IMR-90 (cell line): ENCODE measurements at regions not wholly inside any gene's neighbourhood (a gene's known extent, or its start where the extent isn't known, plus 50 kb on each side); places are given as distances from the start of the nearest gene placed in this dataset.

ENCODE experiments used
- ATAC-seq: fragments of 200-7000 bp; cut with Tn5 transposase; 2 replicates; pipeline ENCODE4 v1.9.1; 2020; ENCODE audit warnings: low read depth, mild to moderate bottlenecking, moderate library complexity
- BruUV-seq: library from RNA; stranded (reverse); fragments of 400-500 nt; replicated peaks from 2 replicates; lab custom pipeline; 2021; lab: Mats Ljungman, UMichigan
- CTCF ChIA-PET: fragments of 300-600 bp; formaldehyde crosslinking; extraction: SDS; loops from one replicate; lab custom pipeline; 2021; ENCODE audit warnings: antibody characterized with exemption; lab: Yijun Ruan, JAX
- POLR2A ChIA-PET: fragments of 300-600 bp; sonication (Branson Sonifier 250); formaldehyde crosslinking; loops from one replicate; lab custom pipeline; 2022; ENCODE audit warnings: antibody characterized with exemption; ENCODE audit not compliant: unreplicated experiment; lab: Charles Lee
- DNase-seq: peaks from one replicate; pipeline ENCODE4 v3.0.0; 2013
- H2AFZ ChIP-seq: replicated peaks from 2 replicates; pipeline ENCODE3; 2013; ENCODE audit warnings: low read length, mild to moderate bottlenecking; ENCODE audit not compliant: poor library complexity
- H2AK5ac ChIP-seq: 2 replicates; pipeline ENCODE4 v1.6.1; 2013; ENCODE audit warnings: low read depth, low read length, inconsistent platforms
- H2AK9ac ChIP-seq: replicated peaks from 2 replicates; pipeline ENCODE3; 2013; ENCODE audit warnings: mild to moderate bottlenecking, low read depth, low read length, moderate library complexity; ENCODE audit not compliant: poor library complexity
- H2BK120ac ChIP-seq: 2 replicates; pipeline ENCODE4 v1.6.1; 2013; ENCODE audit warnings: low read depth, low read length, inconsistent platforms
- H2BK15ac ChIP-seq: 3 replicates; pipeline ENCODE4 v1.6.1; 2013; ENCODE audit warnings: low read depth, low read length, inconsistent platforms
- H2BK20ac ChIP-seq: 2 replicates; pipeline ENCODE4 v1.6.1; 2013; ENCODE audit warnings: low read depth, mild to moderate bottlenecking, inconsistent platforms, low read length, moderate library complexity
- H2BK5ac ChIP-seq: 2 replicates; pipeline ENCODE4 v1.6.1; 2013; ENCODE audit warnings: mild to moderate bottlenecking, low read depth, low read length, inconsistent platforms; ENCODE audit not compliant: poor library complexity, severe bottlenecking
- H3K14ac ChIP-seq: replicated peaks from 2 replicates; pipeline ENCODE4 v1.6.1; 2013; ENCODE audit warnings: low read depth, low read length, inconsistent platforms
- H3K18ac ChIP-seq: 2 replicates; pipeline ENCODE4 v1.6.1; 2013; ENCODE audit warnings: low read depth, low read length, control low read depth
- H3K23ac ChIP-seq: 2 replicates; pipeline ENCODE4 v1.6.1; 2013; ENCODE audit warnings: low read depth, low read length, inconsistent platforms
- H3K27ac ChIP-seq: 2 replicates; pipeline ENCODE4 v1.5.1; 2013; ENCODE audit warnings: mild to moderate bottlenecking, control low read depth, low read length; ENCODE audit not compliant: insufficient read depth
- H3K27me3 ChIP-seq: 2 replicates; pipeline ENCODE4 v1.6.1; 2013; ENCODE audit warnings: low read length; ENCODE audit not compliant: control insufficient read depth, insufficient read depth
- H3K36me3 ChIP-seq: 2 replicates; pipeline ENCODE4 v1.6.1; 2013; ENCODE audit warnings: low read length, mixed read lengths; ENCODE audit not compliant: control insufficient read depth, insufficient read depth
- H3K4ac ChIP-seq: 2 replicates; pipeline ENCODE4 v1.6.1; 2013; ENCODE audit warnings: low read depth, low read length, inconsistent platforms
- H3K4me1 ChIP-seq: 2 replicates; pipeline ENCODE4 v1.6.1; 2013; ENCODE audit warnings: low read length, mixed read lengths; ENCODE audit not compliant: control insufficient read depth, insufficient read depth
- H3K4me2 ChIP-seq: 2 replicates; pipeline ENCODE4 v1.6.1; 2013; ENCODE audit warnings: low read depth, mild to moderate bottlenecking, control low read depth, low read length, moderate library complexity
- H3K4me3 ChIP-seq: 2 replicates; pipeline ENCODE4 v1.5.1; 2013; ENCODE audit warnings: low read depth, mild to moderate bottlenecking, control low read depth, low read length, moderate library complexity; ENCODE audit not compliant: insufficient read depth
- H3K56ac ChIP-seq: 2 replicates; pipeline ENCODE4 v1.6.1; 2013; ENCODE audit warnings: low read length, inconsistent platforms; ENCODE audit not compliant: insufficient read depth; ENCODE audit errors: extremely low read depth
- H3K79me1 ChIP-seq, 2 experiments: 2 replicates each; pipeline ENCODE4 v1.6.1; 2013; ENCODE audit warnings: low read length in 2 of 2, inconsistent platforms in 1 of 2, low read depth in 1 of 2
- H3K9ac ChIP-seq: 2 replicates; pipeline ENCODE4 v1.6.1; 2013; ENCODE audit warnings: low read depth, low read length, control low read depth
- H3K9me1 ChIP-seq: 2 replicates; pipeline ENCODE4 v1.6.1; 2013; ENCODE audit warnings: low read length, inconsistent platforms; ENCODE audit not compliant: insufficient read depth
- H3K9me3 ChIP-seq: 2 replicates; pipeline ENCODE4 v1.6.1; 2013; ENCODE audit warnings: low read length; ENCODE audit not compliant: control insufficient read depth, insufficient read depth
- H4K20me1 ChIP-seq: 2 replicates; pipeline ENCODE4 v1.6.1; 2013; ENCODE audit warnings: low read length, inconsistent platforms; ENCODE audit not compliant: insufficient read depth
- H4K5ac ChIP-seq: 2 replicates; pipeline ENCODE4 v1.6.1; 2013; ENCODE audit warnings: mild to moderate bottlenecking, low read depth, low read length, control low read depth
- H4K8ac ChIP-seq, 2 experiments: 2 replicates each; pipeline ENCODE4 v1.6.1; 2013; ENCODE audit warnings: low read depth in 2 of 2, low read length in 2 of 2, control low read depth in 1 of 2, inconsistent platforms in 1 of 2
- H4K91ac ChIP-seq: 2 replicates; pipeline ENCODE4 v1.6.1; 2013; ENCODE audit warnings: low read depth, low read length, inconsistent platforms; ENCODE audit not compliant: insufficient read depth
- BHLHE40 ChIP-seq: fragments of 150-350 bp; IDR thresholded peaks from 2 replicates; pipeline ENCODE4 v1.6.1; 2016; ENCODE audit warnings: mild to moderate bottlenecking, low read depth, low read length
- CEBPB ChIP-seq: IDR thresholded peaks from 2 replicates; pipeline ENCODE4 v1.6.1; 2012; ENCODE audit warnings: low read depth, low read length, improper control_type of control experiment
- CHD1 ChIP-seq: IDR thresholded peaks from 2 replicates; pipeline ENCODE4 v1.6.1; 2012; ENCODE audit warnings: low read depth, low read length, improper control_type of control experiment
- CTCF ChIP-seq: conservative IDR thresholded peaks from 2 replicates; pipeline ENCODE4 v1.5.1; 2012; ENCODE audit warnings: mild to moderate bottlenecking, low read depth, low read length, improper control_type of control experiment
- ELK1 ChIP-seq: fragments of 150-350 bp; IDR thresholded peaks from 2 replicates; pipeline ENCODE4 v1.6.1; 2016; ENCODE audit warnings: low read depth, mild to moderate bottlenecking, low read length, moderate library complexity, borderline replicate concordance
- FOS ChIP-seq: fragments of 150-350 bp; IDR thresholded peaks from 2 replicates; pipeline ENCODE4 v1.6.1; 2016; ENCODE audit warnings: low read depth, low read length
- MAFK ChIP-seq: IDR thresholded peaks from 2 replicates; pipeline ENCODE4 v1.6.1; 2012; ENCODE audit warnings: low read depth, low read length, improper control_type of control experiment
- MAZ ChIP-seq: IDR thresholded peaks from 2 replicates; pipeline ENCODE4 v1.6.1; 2012; ENCODE audit warnings: low read depth, mild to moderate bottlenecking, low read length, improper control_type of control experiment, moderate library complexity, borderline replicate concordance
- MXI1 ChIP-seq: IDR thresholded peaks from 2 replicates; pipeline ENCODE4 v1.6.1; 2012; ENCODE audit warnings: low read depth, mild to moderate bottlenecking, low read length, moderate library complexity, borderline replicate concordance
- NFE2L2 ChIP-seq: fragments of 150-350 bp; IDR thresholded peaks from 2 replicates; pipeline ENCODE4 v1.6.1; 2016; ENCODE audit warnings: low read depth, mild to moderate bottlenecking, low read length
- POLR2A ChIP-seq: IDR thresholded peaks from 2 replicates; pipeline ENCODE4 v1.6.1; 2012; ENCODE audit warnings: mild to moderate bottlenecking, low read depth, low read length
- RAD21 ChIP-seq: IDR thresholded peaks from 2 replicates; pipeline ENCODE4 v1.6.1; 2012; ENCODE audit warnings: low read length, improper control_type of control experiment
- RCOR1 ChIP-seq: IDR thresholded peaks from 2 replicates; pipeline ENCODE4 v1.6.1; 2012; ENCODE audit warnings: mild to moderate bottlenecking, low read length, improper control_type of control experiment; ENCODE audit not compliant: insufficient replicate concordance
- RFX5 ChIP-seq: IDR thresholded peaks from 2 replicates; pipeline ENCODE4 v1.8.0; 2012; ENCODE audit warnings: low read depth, mild to moderate bottlenecking, low read length, moderate library complexity
- SMC3 ChIP-seq: fragments of 150-350 bp; IDR thresholded peaks from 2 replicates; pipeline ENCODE4 v1.6.1; 2016; ENCODE audit warnings: low read depth, mild to moderate bottlenecking, antibody characterized with exemption, low read length, moderate library complexity
- USF2 ChIP-seq: fragments of 150-350 bp; IDR thresholded peaks from 2 replicates; pipeline ENCODE4 v1.6.1; 2017; ENCODE audit warnings: mild to moderate bottlenecking, antibody characterized with exemption, low read length, low read depth
- dilution Hi-C: fragments of 300-500 bp; cut with HindIII; formaldehyde crosslinking; loops from one replicate; pipeline ENCODE4 v1.14.3; 2018; ENCODE audit warnings: low sequenced_read_pairs; ENCODE audit not compliant: unreplicated experiment
- in situ Hi-C: fragments of 300-500 bp; cut with MboI; formaldehyde crosslinking; loops from 3 replicates; pipeline ENCODE4 v1.14.3; 2019; ENCODE audit warnings: low sequenced_read_pairs, inconsistent platforms, mixed read lengths
- intact Hi-C: fragments of 100-400 bp; cut with micrococcal nuclease; formaldehyde crosslinking; loops from 2 replicates; pipeline ENCODE4 v1.10.0; 2022

- Histone ChIP-seq H3K18ac (no peak overlapping the region), H2BK15ac (no peak overlapping the region), H3K9me3 (no peaks in the 10 kb centered on the region), H3K14ac (no peak overlapping the region), H3K27ac (no peak overlapping the region), H3K23ac (no peak overlapping the region), H4K5ac (no peak overlapping the region), H4K20me1 (no peaks in the 10 kb centered on the region), H2AK5ac (no peak overlapping the region), H3K4me1 (no peaks in the 10 kb centered on the region), H2AK9ac (no peak overlapping the region), H3K56ac (no peak overlapping the region), H3K9me1 (no peaks in the 10 kb centered on the region), H3K4ac (no peak overlapping the region), H3K27me3 (no peaks in the 10 kb centered on the region), H2AFZ (no peak overlapping the region), H3K36me3 (no peaks in the 10 kb centered on the region), H3K9ac (no peak overlapping the region), H3K79me1 (no peaks in the 10 kb centered on the region), H3K4me3 (no peak overlapping the region), H4K91ac (no peak overlapping the region), H4K8ac (no peak overlapping the region), H3K4me2 (no peak overlapping the region), H2BK120ac (no peak overlapping the region), H2BK20ac (no peak overlapping the region), H2BK5ac (no peak overlapping the region)
- ChIA-PET CTCF (no interaction called here), POLR2A (no interaction called here)
- intact Hi-C loops = no loop called here
- no peak for TF ChIP-seq RFX5
- TF ChIP-seq ELK1 = no peak
- no peak for TF ChIP-seq CEBPB
- TF ChIP-seq CHD1 = no peak
- TF ChIP-seq MAFK = no peak
- no peak for TF ChIP-seq SMC3
- TF ChIP-seq POLR2A = no peak
- no peak for TF ChIP-seq RAD21
- TF ChIP-seq MXI1 = no peak
- TF ChIP-seq FOS = no peak
- TF ChIP-seq USF2 = no peak
- no peak for TF ChIP-seq MAZ
- no peak for TF ChIP-seq BHLHE40
- no peak for TF ChIP-seq CTCF
- no peak for TF ChIP-seq NFE2L2
- no peak for TF ChIP-seq RCOR1
- no peak for ATAC-seq
- in situ Hi-C loops = no loop called here
- no peak for DNase-seq
- dilution Hi-C loops = no loop called here
- BruUV-seq = no TSS peak
These were observed 333.0 kb upstream of the LUZP2 start for GRCh38 chr11:24163841-24164240.
